ENCODE measurements at regions not wholly inside any gene's neighbourhood (a gene's known extent, or its start where the extent isn't known, plus 50 kb on each side); places are given as distances from the start of the nearest gene placed in this dataset.

GRCh38 chr16:85252461-85252860 is 140.2 kb upstream of the CIBAR2 start:
- TF ChIP-seq EZH2phosphoT487 (IDR thresholded peaks at IDR 0.05; ENCODE audit: insufficient read depth, low read depth) (no peak), EZH2 (IDR thresholded peaks at IDR 0.05; ENCODE audit: insufficient read depth, poor library complexity, severe bottlenecking) (no peak)
